ENCODE measurements at regions not wholly inside any gene's neighbourhood (a gene's known extent, or its start where the extent isn't known, plus 50 kb on each side); places are given as distances from the start of the nearest gene placed in this dataset.

DNA sequence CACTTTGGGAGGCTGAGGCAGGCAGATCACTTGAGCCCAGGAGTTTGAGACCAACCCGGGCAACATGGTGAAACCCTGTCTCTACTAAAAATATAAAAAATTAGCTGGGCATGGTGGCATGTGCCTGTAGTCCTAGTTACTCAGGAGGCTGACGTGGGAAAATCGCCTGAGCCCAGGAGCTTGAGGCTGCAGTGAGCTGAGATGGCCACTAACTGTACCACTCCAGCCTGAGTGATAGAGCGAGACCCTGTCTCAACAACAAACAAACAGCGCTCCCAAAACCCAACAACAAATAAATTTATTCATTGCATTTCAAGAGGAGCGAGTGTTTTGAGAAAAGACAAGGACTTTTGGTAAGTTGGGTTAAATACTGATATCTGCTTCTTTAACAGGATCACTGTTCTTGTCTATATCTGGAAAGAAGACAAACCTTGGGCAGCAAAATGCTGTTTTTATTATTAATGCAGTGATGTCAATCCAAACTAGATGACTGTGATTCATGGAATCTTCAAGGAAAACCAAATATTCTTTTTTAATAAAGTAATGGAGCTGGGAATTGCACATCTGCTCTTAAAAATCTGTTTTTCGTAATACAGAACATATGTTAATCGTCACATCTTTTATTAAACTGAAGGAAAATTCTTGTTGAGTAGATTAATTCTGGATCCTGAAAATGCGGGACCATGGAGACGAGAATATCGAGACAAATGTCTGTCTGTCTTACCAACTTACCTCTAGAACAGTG is 90.8 kb upstream of the LIMCH1 start:
- 85% methylated on average over 11 of the region's 11 CpGs; no CpG with 5 or more reads in 1 of the 2 experiments for WGBS, 2 experiments (ENCODE audit: extremely low coverage in 1 of 2, insufficient coverage in 1 of 2, insufficient read length in 1 of 2, insufficient replicate concordance in 2 of 2, low coverage in 1 of 2, low lambda C conversion rate in 2 of 2, missing lambda C conversion rate in 1 of 2)
- ChIA-PET POLR2A (ENCODE audit: partially characterized antibody) (no interaction called here), CTCF (ENCODE audit: partially characterized antibody) (interaction anchor here (0.7 to 1.8 kb wide), 4 partner anchors 10 to 103 kb away, joined by 3 to 6 read pairs (median 4); no protein-coding TSS in a partner anchor)
- no peak overlapping the region for H3K4ac ChIP-seq (replicated peaks; ENCODE audit: insufficient read length, low read depth, low read length)
- no peak overlapping the region for H2BK5ac ChIP-seq (ENCODE audit: low read depth, low read length)
- H3K23me2 ChIP-seq (ENCODE audit: low read depth, low read length) = no peaks in the 10 kb centered on the region
- no peaks in the 10 kb centered on the region for H3K9me3 ChIP-seq (ENCODE audit: insufficient read depth in 2 of 2, low read depth in 1 of 2, low read length in 1 of 2)
- H3K23ac ChIP-seq (ENCODE audit: insufficient read length) = no peak overlapping the region
- no peak overlapping the region for H3K56ac ChIP-seq (replicated peaks; ENCODE audit: insufficient read length, low read depth, low read length)
- H3K14ac ChIP-seq (ENCODE audit: insufficient read length) = no peak overlapping the region
- H2AFZ ChIP-seq (ENCODE audit: low read length) = no peak overlapping the region
- H3K4me2 ChIP-seq (ENCODE audit: insufficient read depth in 1 of 2, low read depth in 2 of 2, low read length in 2 of 2) = no peak overlapping the region
- H3K4me1 ChIP-seq (replicated peaks in 1 of 4; ENCODE audit: control insufficient read depth in 3 of 4, insufficient read depth in 4 of 4, low read length in 3 of 4) = peaks cover 0 to 4% (median 0%) of the 10 kb centered on the region in 4 experiments; a peak in 2 of 7 replicates
- H3K27me3 ChIP-seq (replicated peaks in 1 of 4; ENCODE audit: control insufficient read depth in 3 of 4, extremely low read depth in 1 of 4, insufficient read depth in 3 of 4, low read length in 3 of 4) = no peaks in the 10 kb centered on the region
- H2AK5ac ChIP-seq (ENCODE audit: low read depth, low read length) = no peak overlapping the region
- no peak overlapping the region for H3K18ac ChIP-seq (ENCODE audit: extremely low read depth, low read length)
- no peak for DNase-seq (ENCODE audit: low read depth in 1 of 2, low spot score in 2 of 2)
- no peak overlapping the region for H3K27ac ChIP-seq (ENCODE audit: low read depth, low read length)
- no peak overlapping the region for H2BK120ac ChIP-seq (replicated peaks; ENCODE audit: low read depth, low read length)
- H4K20me1 ChIP-seq (replicated peaks in 1 of 2; ENCODE audit: control insufficient read depth in 1 of 2, insufficient read depth in 2 of 2, low read length in 2 of 2) = no peaks in the 10 kb centered on the region
- no peak overlapping the region for H4K8ac ChIP-seq (ENCODE audit: extremely low read depth, insufficient read depth, low read length)
- 0 out of 2 replicates have a peak overlapping the region, but pooled peaks have one; percentile 27 for H2BK20ac ChIP-seq (ENCODE audit: low read length)
- no peak overlapping the region for H4K91ac ChIP-seq (replicated peaks; ENCODE audit: insufficient read length, low read length)
- no peak for FAIRE-seq
- H2BK12ac ChIP-seq (ENCODE audit: low read depth, low read length) = no peak overlapping the region
- H3K79me2 ChIP-seq (ENCODE audit: control insufficient read depth in 1 of 2, insufficient read depth in 2 of 2, low read length in 2 of 2) = no peaks in the 10 kb centered on the region
- no peaks in the 10 kb centered on the region for H3K36me3 ChIP-seq (ENCODE audit: control insufficient read depth in 2 of 4, insufficient read depth in 4 of 4, low read length in 3 of 4)
- H2BK15ac ChIP-seq (ENCODE audit: low read length) = 0 out of 2 replicates have a peak overlapping the region, but pooled peaks have one; percentile 14
- H3K4me3 ChIP-seq (ENCODE audit: extremely low read depth in 1 of 4, insufficient read depth in 2 of 4, low read depth in 3 of 4, low read length in 4 of 4) = no peak overlapping the region
- no peak overlapping the region for H4K5ac ChIP-seq (ENCODE audit: insufficient read length, low read depth, low read length)
- no peak overlapping the region for H3K9ac ChIP-seq (replicated peaks in 1 of 4; ENCODE audit: extremely low read depth in 1 of 4, low read depth in 3 of 4, low read length in 3 of 4)
- H3K79me1 ChIP-seq (ENCODE audit: low read depth, low read length) = no peaks in the 10 kb centered on the region
- TF ChIP-seq SIN3A (conservative IDR thresholded peaks at IDR 0.05 in 1 of 2, IDR thresholded peaks at IDR 0.05 in 1 of 2; ENCODE audit: low read depth in 1 of 2, low read length in 2 of 2) = no peak
- TF ChIP-seq, protein P1, sequence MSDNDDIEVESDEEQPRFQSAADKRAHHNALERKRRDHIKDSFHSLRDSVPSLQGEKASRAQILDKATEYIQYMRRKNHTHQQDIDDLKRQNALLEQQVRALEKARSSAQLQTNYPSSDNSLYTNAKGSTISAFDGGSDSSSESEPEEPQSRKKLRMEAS (IDR thresholded peaks at IDR 0.05) = no peak
- TF ChIP-seq CBX8 (IDR thresholded peaks at IDR 0.05; ENCODE audit: borderline replicate concordance, low read depth, low read length) = no peak
- TF ChIP-seq PHF8 (conservative IDR thresholded peaks at IDR 0.05; ENCODE audit: low read depth, low read length) = no peak
- TF ChIP-seq ZNF274 (IDR thresholded peaks at IDR 0.05; ENCODE audit: borderline replicate concordance, extremely low read depth, low read length) = no peak
- TF ChIP-seq TEAD4 (IDR thresholded peaks at IDR 0.05; ENCODE audit: low read depth, low read length) = no peak
- no peak for TF ChIP-seq EP300 (IDR thresholded peaks at IDR 0.05; ENCODE audit: borderline replicate concordance in 1 of 2, low read depth in 2 of 2, low read length in 2 of 2)
- no peak for TF ChIP-seq CTBP2 (IDR thresholded peaks at IDR 0.05; ENCODE audit: borderline replicate concordance, insufficient read depth, insufficient read length, low read length)
- TF ChIP-seq TAF7 (optimal IDR thresholded peaks at IDR 0.05; ENCODE audit: borderline replicate concordance, low read depth, low read length) = no peak
- no peak for TF ChIP-seq NRF1 (IDR thresholded peaks at IDR 0.05; ENCODE audit: low read depth, low read length)
- TF ChIP-seq KDM1A (IDR thresholded peaks at IDR 0.05; ENCODE audit: borderline replicate concordance, low read length) = no peak
- no peak for TF ChIP-seq JUN (IDR thresholded peaks at IDR 0.05; ENCODE audit: low read depth, low read length)
